GM21381 (cell line): ENCODE measurements at regions not wholly inside any gene's neighbourhood (a gene's known extent, or its start where the extent isn't known, plus 50 kb on each side); places are given as distances from the start of the nearest gene placed in this dataset.

Experiments
- ATAC-seq: cut with Tn5 transposase; IDR thresholded peaks from one replicate; pipeline ENCODE4 v1.9.1; 2021; ENCODE audit warnings: mild to moderate bottlenecking, moderate library complexity; ENCODE audit not compliant: unreplicated experiment

GRCh38 chr2:145258903-145259579 lies 739.1 kb upstream of the ZEB2 start:
- no peak for ATAC-seq

- no peak for ATAC-seq
Observed at GRCh38 chr2:145257931-145258330, 738.0 kb upstream of the ZEB2 start.

- no peak for ATAC-seq
Observed at GRCh38 chr2:145256551-145256950, 736.6 kb upstream of the ZEB2 start.

- ATAC-seq, result no peak
Observed at GRCh38 chr2:145254291-145254690, 734.4 kb upstream of the ZEB2 start.

- no peak for ATAC-seq
Observed at GRCh38 chr2:145253492-145253891, 733.6 kb upstream of the ZEB2 start.

GRCh38 chr2:145245268-145245870 lies 725.5 kb upstream of the ZEB2 start:
- no peak for ATAC-seq

- ATAC-seq, result no peak
Observed at GRCh38 chr2:145235312-145235711, 715.4 kb upstream of the ZEB2 start.

GRCh38 chr2:145230546-145230945 lies 710.6 kb upstream of the ZEB2 start:
- ATAC-seq, result no peak

- no peak for ATAC-seq
Observed at GRCh38 chr2:145228506-145228905, 708.6 kb upstream of the ZEB2 start.

- ATAC-seq, result no peak
Observed at GRCh38 chr2:145226901-145227300, 707.0 kb upstream of the ZEB2 start.

- ATAC-seq, result no peak
Observed at GRCh38 chr2:145221516-145221915, 701.6 kb upstream of the ZEB2 start.

GRCh38 chr2:145221032-145221431 lies 701.1 kb upstream of the ZEB2 start:
- no peak for ATAC-seq

- ATAC-seq, result no peak
Observed at GRCh38 chr2:145220496-145220895, 700.6 kb upstream of the ZEB2 start.

- ATAC-seq, result no peak
Observed at GRCh38 chr2:145207884-145208283, 688.0 kb upstream of the ZEB2 start.

- no peak for ATAC-seq
Observed at GRCh38 chr2:145206496-145207281, 686.8 kb upstream of the ZEB2 start.

GRCh38 chr2:145203891-145204290 lies 684.0 kb upstream of the ZEB2 start:
- no peak for ATAC-seq

GRCh38 chr2:145199827-145200706 lies 680.1 kb upstream of the ZEB2 start:
- ATAC-seq, result no peak

- ATAC-seq, result no peak
Observed at GRCh38 chr2:145199042-145199441, 679.1 kb upstream of the ZEB2 start.

- ATAC-seq, result no peak
Observed at GRCh38 chr2:145198555-145198954, 678.6 kb upstream of the ZEB2 start.

GRCh38 chr2:145197944-145198343 lies 678.0 kb upstream of the ZEB2 start:
- no peak for ATAC-seq

GRCh38 chr2:145194673-145195072 lies 674.8 kb upstream of the ZEB2 start:
- ATAC-seq, result no peak
